ENCODE measurements at regions not wholly inside any gene's neighbourhood (a gene's known extent, or its start where the extent isn't known, plus 50 kb on each side); places are given as distances from the start of the nearest gene placed in this dataset.

DNA sequence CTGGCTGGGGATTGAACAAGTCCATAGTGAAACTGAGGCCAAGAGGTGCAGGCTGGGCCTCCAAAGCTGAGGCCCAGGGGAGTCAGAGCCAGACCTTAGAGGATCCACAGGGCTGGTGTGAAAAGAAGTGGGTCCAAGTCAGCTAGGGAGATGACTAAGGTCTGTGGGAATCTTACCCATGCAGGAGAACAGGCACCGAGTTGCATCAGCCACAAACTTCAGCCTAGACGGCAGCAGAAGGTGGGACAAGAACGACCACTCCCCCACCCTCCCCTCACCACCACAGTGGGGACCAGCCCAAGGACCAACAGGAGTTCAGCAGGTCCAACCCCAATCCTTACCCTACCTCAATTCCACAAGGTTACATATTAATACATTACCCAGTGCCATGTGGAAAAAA, 282.3 kb downstream of the TTLL7 start:
- TF ChIP-seq, protein P1, sequence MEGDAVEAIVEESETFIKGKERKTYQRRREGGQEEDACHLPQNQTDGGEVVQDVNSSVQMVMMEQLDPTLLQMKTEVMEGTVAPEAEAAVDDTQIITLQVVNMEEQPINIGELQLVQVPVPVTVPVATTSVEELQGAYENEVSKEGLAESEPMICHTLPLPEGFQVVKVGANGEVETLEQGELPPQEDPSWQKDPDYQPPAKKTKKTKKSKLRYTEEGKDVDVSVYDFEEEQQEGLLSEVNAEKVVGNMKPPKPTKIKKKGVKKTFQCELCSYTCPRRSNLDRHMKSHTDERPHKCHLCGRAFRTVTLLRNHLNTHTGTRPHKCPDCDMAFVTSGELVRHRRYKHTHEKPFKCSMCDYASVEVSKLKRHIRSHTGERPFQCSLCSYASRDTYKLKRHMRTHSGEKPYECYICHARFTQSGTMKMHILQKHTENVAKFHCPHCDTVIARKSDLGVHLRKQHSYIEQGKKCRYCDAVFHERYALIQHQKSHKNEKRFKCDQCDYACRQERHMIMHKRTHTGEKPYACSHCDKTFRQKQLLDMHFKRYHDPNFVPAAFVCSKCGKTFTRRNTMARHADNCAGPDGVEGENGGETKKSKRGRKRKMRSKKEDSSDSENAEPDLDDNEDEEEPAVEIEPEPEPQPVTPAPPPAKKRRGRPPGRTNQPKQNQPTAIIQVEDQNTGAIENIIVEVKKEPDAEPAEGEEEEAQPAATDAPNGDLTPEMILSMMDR (IDR thresholded peaks at IDR 0.05), result no peak
- no peak for TF ChIP-seq POLR2A (IDR thresholded peaks at IDR 0.05)
- no peak for TF ChIP-seq EP300 (IDR thresholded peaks at IDR 0.05)

Measured in stomach (tissue), 4 donors.